ENCODE measurements at regions not wholly inside any gene's neighbourhood (a gene's known extent, or its start where the extent isn't known, plus 50 kb on each side); places are given as distances from the start of the nearest gene placed in this dataset.
"Not testable (repeated sequence)": the region's sequence is repeated elsewhere in the genome, so short reads cannot be mapped to it uniquely, and the experiment has no call there.

DNA sequence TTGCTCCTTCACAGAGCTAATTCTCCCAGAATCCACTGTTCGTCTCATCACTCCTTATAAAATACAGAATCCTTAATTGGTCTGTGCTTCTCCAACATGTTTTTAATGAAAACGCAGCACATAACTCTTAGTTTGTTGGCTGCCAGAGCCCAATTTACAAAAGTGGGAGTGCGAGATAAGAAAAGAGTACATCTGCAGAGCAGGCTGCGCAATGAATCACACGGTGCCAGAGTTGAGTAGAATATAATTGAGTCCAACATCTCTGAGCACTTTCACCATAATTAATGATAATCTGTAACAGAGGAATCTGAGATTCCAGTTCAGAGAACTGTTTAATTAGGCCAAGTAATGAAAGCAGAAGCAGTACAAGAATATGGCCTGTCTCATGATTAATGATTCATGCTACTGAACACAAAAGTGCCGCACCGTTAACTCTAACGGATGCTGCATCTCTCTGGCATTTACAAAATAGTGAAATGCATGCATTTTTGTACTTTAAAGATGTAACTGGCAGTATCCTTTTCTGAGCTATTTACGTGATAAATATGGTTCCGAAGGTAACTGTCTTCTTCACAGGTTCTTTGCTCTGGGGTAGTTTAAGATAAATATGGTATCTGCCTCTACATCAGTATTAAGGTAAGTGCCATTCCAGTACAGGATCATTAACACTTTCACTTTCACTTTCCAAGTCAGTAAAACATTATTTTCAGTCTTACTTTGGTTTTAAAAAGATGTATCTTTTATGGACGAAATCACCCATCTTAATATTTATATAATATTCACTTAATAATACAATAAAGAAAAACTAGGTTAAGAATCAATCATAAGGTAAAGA is 785.6 kb downstream of the NR4A2 start:
- DNase-seq, result peak in 2 of 56 donors; percentile 0 to 2

- not testable (repeated sequence) for DNase-seq
These were observed 793.5 kb downstream of the NR4A2 start for GRCh38 chr2:155539028-155539427.

GRCh38 chr2:155528034-155528433 is 804.5 kb downstream of the NR4A2 start:
- DNase-seq, result no peak

- DNase-seq, result peak in 1 of 56 donors; percentile 1
These were observed 807.3 kb downstream of the NR4A2 start for GRCh38 chr2:155525199-155525598.

- no peak for DNase-seq
These were observed 812.9 kb downstream of the NR4A2 start for GRCh38 chr2:155519529-155520130.

- DNase-seq, result no peak
These were observed 814.4 kb downstream of the NR4A2 start for GRCh38 chr2:155518094-155518493.

- DNase-seq, result no peak
These were observed 815.2 kb downstream of the NR4A2 start for GRCh38 chr2:155517362-155517761.

DNA sequence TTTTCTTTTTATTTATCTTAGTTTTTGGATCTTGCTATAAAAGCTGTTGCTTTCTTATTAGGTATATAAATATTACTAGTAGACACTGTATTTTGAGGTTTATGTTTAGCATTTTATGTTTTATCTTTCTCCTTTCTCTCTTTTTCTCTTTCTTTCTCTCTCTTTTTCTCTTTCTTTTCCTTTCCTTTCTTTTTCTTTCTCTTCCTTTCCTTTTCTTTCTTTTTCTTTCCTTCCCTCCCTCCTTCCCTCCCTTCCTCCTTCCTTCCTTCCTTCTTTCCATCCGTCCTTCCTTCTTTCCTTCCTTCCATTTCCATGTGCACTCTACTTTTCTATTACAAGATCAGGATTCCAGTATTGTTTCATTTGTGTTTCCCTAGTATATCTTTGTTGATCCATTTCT is 814.8 kb downstream of the KCNJ3 start:
- no peak for DNase-seq

- no peak for DNase-seq
These were observed 804.3 kb downstream of the KCNJ3 start for GRCh38 chr2:155502766-155503165.

DNA sequence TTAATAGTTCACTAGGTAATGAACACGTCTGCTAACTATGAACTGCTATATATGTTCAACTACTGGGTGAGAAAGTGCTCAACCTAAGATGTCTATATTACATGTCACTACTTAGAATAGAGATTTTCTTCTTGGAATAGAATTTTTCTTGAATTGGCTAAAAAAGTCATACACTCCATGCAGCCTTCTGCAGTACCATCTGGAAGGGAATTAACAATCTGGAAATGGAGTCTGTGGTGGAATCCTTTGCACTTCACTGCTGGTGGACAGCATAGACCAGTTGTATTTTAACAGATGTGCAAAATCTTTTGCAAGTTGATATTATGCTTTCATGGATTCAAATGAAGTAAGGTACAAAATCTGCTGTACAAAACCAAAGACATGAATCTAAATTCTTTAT is 799.6 kb downstream of the KCNJ3 start:
- DNase-seq, result no peak

DNA sequence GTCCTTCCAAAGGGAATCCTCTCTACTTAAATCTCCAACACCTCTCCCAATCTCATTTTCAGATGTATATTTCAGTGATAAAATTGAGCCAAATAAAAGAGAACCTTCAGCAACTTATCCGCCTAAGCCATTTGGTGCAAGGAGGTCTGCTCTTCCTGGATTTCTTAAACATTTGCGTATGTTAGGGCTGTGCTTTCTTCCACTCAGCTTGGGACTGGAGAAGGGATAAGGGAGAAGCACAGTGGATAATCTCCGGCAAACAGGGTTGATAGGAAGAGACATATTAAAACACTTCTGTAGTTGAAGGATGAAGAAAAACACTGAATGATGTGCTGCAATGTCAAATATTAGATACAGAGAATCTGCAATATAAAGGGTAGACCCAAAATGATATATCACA is 796.2 kb downstream of the KCNJ3 start:
- DNase-seq, result no peak

GRCh38 chr2:155485141-155485842 is 786.8 kb downstream of the KCNJ3 start:
- no peak for DNase-seq

GRCh38 chr2:155481141-155481540 is 782.6 kb downstream of the KCNJ3 start:
- no peak for DNase-seq

GRCh38 chr2:155472018-155472417 is 773.5 kb downstream of the KCNJ3 start:
- DNase-seq, result not testable (repeated sequence)

GRCh38 chr2:155456222-155456621 is 757.7 kb downstream of the KCNJ3 start:
- DNase-seq, result no peak

DNA sequence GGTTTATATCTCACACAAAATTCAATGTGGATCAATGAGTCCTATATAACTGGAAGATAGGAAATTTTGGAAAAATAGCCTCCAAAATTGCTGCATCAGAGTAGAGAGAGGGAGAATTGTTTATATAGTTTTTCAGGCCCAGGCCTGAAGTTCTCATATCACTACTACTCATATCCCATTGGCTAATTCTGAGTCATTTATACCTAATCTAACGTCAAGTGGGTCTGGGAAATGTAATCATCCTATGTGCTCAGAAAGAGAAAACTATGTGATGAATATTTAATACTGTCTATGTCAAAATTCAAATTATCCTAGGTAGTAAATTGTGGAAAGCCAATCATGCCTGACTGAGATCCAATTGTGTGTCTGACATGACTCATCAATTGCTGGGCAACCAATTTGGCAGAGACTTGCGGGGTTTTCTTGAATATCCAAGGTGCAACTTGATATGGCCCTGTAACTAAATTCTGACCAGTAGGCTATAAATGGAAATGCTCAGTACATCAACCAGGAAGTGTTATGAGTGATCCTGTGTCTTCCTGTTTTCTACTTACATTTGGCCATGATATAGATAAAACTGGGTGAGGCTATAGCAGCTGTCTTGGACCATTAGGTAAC is 744.4 kb downstream of the KCNJ3 start:
- no peak for DNase-seq

DNA sequence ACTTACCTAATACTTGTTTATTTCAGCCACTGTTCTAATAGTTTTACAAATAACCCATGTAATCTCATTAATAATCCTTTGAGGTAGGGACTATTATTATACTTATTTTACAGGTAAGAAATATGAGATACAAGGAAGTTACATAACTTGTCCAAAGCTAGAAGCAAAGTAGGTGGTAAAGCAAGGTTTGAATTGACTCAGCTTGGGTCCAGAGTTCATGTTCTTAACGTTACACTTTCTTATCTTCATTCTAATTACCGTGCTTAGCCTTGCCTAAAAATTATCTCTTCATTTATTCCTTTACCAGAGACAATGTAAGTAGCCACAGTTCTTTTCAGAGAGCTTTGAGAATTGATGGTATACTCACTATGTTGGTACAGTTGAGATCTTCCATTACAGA is 743.6 kb downstream of the KCNJ3 start:
- DNase-seq, result no peak

GRCh38 chr2:155431004-155431507 is 732.6 kb downstream of the KCNJ3 start:
- no peak for DNase-seq

DNA sequence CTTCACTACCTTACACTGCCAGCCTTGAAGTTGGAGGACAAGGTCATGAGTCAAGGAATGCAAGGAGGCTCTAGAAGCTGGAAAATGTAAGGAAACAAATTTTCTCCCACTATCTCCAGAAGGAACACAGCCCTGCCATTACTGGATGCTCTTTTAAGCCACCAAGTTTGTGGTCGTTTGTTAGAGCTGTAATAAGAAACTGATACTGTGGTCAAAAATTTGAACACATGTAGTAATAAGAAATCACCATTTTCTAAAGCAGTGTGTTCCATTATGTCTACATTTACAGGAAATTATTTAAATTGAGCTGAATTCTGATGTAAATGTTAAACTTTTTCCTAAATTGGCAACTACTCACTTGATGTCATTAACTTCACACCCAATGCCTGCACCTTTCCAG is 729.0 kb downstream of the KCNJ3 start:
- DNase-seq, result no peak

DNA sequence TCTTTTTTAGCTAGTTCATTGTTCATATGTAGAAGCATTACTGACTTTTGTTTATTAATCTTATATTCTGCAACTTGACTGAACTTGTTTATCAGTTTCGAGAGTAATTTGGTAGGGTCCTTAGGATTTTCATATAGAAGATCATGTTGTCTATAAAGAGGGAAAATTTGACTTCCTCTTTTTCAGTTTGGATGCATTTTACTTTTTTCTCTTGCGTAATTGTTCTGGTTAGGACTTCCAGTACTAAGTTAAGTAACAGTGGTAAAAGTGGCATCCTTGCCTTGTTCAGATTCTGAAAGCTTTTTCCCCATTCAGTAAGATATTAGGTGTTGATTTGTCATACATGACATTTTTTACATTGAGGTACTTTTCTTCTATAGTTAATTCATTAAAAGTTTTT is 726.0 kb downstream of the KCNJ3 start:
- no peak for DNase-seq

GRCh38 chr2:155418753-155419152 is 720.3 kb downstream of the KCNJ3 start:
- DNase-seq, result no peak

DNA sequence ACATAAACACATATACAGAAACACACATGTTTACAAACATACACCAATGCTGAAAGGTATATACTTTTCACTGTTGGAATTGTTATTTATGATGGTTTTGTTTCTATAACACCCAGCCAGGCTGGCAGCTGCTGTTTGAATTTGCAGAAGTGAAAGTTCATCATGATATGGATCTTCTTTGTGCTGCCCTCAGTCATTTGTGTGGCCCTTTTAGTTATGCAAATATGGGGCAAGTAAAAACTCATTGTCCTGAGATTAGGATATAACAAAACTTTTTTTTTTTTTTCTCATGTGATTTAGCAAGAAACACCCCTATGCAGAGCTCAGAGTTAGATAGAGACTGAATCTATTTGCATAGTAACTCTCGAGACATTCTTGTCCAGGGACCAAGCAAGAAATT is 714.1 kb downstream of the KCNJ3 start:
- no peak for DNase-seq

All from amygdala (tissue), 56 donors.